NCI-H1092 (cell line): ENCODE measurements at regions not wholly inside any gene's neighbourhood (a gene's known extent, or its start where the extent isn't known, plus 50 kb on each side); places are given as distances from the start of the nearest gene placed in this dataset.

Experiments used
- DNase-seq: peaks from one replicate; lab custom pipeline; 2025; lab: John Stamatoyannopoulos, UW

GRCh38 chr1:232280910-232281309, 349.0 kb downstream of the SIPA1L2 start:
- no peak for DNase-seq

DNA sequence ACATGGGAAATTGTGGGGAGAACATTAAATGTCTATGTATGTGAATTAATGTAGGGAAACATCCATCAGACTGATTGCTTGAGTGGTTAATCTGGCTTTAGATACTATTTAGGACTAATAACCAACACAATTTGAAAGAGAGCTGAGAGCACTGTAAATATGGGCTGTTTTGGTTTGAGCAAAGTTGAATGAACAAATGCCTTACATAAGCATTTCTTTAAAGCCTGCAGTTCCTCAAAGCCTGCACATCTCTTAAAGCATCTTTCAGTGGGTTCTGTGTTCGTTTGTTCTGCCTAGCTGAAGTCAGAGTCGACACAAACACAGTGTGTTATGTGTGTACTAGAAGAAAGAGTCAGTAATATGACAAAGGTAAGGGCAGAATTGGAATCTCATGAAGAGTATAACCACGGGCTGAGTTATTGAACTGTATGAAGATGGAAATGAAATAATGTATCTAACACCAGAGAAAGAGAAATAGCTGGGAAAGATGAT, 350.0 kb downstream of the SIPA1L2 start:
- DNase-seq: no peak

GRCh38 chr1:232278925-232279324, 351.0 kb downstream of the SIPA1L2 start:
- no peak for DNase-seq

DNA sequence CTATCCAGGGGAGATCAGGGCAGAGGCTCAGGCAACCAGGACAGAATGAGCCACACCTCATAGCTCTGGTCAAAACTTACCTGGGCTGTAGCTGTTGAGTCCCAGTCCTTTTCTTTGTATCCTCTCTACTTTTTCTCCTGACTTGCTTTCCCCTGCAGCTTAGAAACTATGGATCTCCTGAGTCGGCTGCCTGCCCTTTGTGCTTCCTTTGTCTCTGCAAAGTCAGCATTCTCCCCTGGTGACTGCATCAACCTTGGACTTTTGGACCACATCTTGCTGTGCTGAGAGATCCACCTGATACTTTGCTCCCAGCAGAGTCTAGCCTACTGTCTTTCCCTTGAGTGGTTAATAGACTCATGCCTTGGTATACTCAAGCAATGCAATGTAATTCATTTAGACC, 353.3 kb downstream of the SIPA1L2 start:
- no peak for DNase-seq

DNA sequence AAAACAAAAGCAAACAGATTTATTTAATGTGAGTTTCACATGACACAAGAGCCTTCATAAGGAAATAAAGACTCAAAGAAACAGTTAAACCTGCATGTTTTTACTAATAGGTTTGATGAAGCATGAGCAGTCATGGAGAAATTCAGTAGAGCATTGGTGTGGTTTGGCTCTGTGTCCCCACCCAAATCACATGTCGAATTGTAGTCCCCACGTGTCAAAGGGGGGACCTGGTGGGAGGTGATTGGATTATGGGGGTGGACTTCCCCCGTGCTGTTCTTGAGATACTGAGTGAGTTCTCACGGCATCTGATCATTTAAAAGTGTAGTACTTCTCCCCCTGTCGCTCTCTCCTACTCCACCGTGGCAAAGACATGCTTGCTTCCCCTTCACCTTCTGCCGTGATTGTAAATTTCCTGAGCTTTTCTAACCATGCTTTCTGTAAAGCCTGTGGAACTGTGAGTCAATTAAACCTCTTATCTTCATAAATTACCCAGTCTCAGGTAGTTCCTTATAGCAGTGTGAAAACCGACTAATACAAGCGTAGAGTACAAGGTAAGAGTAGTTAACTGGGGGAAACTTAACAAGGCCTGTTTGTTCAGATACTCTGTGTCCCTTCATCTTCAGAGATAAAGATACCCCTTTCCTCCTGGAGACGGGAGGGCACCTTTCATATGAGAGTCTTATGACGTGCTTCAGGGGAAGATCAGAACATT, 354.8 kb downstream of the SIPA1L2 start:
- DNase-seq: no peak

- DNase-seq: no peak
Measured at GRCh38 chr1:232274236-232274855, 355.6 kb downstream of the SIPA1L2 start.

DNA sequence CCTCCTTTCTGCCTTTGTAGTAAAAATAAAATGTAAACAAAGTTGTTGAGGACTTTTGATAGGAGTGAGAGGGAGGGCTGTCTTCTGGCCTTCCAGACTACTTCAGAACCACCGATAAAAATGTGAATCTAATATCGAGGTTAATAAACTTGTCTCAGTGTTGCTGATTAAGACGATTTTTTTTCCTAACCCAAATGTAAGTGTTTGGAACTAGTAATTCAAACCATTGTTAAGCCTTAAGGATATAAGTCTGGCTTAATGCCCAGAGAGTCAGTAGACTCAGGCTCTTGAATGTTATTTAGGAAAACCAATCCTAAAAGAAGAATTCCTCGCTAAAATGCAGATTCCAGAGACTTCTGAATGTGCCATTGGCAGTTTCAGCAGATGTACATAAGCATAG, 356.9 kb downstream of the SIPA1L2 start:
- DNase-seq: no peak

DNA sequence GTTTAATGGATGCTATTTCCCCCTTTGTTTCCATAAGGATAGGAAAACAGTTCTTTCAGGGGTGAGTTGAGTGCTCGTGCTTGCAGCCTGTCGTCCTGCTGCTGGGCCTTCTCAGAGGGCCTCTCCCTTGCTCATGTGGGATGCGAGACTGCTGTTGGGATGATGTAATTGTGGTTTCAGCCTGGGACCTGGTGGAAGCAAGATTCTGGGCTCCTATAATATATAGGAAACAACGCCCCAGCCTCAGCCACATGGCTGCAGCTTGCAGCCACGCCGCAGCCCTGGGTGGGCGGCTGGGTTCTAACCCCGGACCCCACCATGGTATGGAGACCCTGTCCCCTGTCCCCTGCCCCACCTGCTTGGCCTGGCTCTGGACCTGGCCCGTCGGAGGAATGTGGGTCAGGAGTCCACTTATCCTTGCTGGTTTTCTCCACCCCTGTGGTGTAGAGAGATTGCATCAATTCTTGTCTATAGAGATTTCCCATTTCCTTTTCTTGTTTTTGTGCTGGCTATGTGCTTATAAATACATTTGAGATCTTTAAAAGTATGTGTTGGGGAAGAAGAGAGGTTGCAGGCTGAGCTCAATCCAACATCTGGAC, 357.8 kb downstream of the SIPA1L2 start:
- no peak for DNase-seq

GRCh38 chr1:232271299-232271698, 358.6 kb downstream of the SIPA1L2 start:
- no peak for DNase-seq

DNA sequence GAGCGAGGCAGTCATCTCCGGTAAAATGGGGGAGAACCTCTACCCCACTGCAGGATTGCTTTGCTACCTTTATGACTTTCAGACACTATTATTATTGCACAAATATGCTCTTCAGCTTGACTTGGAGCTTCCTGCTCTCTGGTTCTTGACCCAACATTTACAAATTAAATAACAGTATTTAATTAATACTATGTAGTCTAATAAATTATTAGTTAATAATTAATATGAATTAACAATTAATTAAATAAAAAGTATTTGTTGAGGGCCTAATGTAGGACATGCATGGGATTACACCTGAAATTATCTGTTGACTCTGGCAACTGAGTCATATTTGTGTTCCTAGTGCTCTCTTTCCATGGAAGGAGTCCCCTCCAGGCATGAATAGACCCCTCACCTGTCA, 359.9 kb downstream of the SIPA1L2 start:
- no peak for DNase-seq

DNA sequence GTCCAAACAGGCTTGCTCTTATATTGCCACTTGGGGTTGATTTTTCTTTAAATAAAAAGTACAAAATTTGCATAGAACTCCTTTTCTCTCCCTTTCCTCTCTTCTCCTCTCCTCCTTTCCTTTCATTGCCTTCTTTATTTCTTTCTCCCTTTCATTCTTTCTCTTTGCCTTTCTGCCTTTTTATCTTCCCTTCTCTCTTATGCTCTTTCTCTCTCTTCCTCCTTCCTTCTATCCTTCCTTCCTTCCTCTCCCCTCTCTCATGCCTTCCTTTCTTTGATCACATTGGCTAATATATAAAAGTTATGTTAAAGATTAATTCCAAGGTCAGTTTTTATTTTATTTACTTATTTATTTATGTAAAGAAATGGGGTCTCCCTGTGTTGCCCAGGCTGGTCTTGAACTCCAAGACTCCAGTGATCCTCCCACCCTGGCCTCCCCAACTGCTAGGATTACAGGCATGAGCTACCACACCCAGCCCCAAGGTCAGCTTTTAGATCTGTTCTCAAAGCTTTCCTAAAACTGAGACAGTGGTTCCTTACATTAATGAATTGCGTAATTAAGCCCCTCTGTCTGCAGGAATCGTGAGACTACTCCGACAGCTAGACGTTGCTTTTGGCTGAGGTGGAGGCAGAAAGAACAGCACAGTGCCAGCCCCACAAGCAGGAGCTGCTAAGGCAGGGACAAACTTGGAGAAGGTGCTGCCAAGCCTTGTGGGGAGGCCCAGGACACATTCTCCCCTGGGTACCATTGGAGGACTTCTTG, 361.9 kb downstream of the SIPA1L2 start:
- DNase-seq: no peak

DNA sequence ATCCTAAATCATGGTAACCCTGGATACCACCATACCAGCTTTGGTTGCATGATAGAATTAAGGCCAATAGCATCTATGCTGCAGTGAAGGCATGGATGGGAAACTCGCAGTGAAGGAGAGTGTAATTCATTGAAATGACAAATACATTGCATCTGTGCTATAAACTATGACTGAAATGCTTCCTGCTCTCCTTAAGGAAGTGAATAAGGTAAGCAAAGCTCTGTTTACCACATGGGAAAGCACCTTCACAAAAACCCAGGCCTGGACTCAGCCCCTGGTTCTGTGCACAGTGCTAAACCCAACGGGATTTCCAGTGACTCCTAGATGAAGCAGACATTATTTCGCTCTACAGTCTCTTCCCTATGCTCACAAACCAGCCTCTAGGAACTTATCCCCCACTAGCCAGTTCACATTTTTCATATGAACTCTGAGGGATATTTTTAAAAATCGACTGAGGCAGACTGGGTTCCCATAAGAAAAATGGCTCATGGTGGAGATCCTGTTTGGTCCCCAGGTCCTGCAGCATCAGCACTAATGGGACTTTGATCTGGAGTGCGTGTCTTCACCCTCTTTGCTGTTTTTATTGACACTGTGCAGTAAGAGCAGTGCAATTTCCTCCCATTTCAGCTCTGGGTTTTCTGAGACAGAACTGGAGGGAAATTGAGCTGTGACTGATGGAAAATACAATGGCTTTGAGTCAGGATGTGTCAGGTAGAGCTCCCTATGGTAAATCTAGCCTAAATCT, 362.7 kb downstream of the SIPA1L2 start:
- DNase-seq: no peak

- no peak for DNase-seq
Measured at GRCh38 chr1:232263452-232263851, 366.5 kb downstream of the SIPA1L2 start.

DNA sequence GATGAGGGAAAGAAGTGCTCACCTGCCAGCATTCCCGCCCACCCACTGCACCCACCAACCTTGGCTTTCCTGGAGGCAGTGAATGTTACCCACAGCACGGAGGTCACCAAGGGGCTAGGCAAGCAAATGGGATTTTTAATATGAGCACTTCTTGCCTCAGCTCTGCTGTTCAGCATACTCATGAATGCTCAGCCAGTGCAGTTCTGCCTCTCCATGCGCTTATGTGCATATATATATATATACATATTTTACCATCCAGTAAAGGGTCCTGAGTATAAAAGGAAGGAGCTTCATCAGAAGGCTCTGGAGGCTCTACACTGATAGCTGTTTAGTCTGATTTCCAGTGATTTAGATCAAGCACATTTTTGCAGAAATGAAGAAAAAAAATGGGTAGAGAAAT, 366.9 kb downstream of the SIPA1L2 start:
- DNase-seq: no peak

GRCh38 chr1:232260861-232261260, 369.1 kb downstream of the SIPA1L2 start:
- no peak for DNase-seq

DNA sequence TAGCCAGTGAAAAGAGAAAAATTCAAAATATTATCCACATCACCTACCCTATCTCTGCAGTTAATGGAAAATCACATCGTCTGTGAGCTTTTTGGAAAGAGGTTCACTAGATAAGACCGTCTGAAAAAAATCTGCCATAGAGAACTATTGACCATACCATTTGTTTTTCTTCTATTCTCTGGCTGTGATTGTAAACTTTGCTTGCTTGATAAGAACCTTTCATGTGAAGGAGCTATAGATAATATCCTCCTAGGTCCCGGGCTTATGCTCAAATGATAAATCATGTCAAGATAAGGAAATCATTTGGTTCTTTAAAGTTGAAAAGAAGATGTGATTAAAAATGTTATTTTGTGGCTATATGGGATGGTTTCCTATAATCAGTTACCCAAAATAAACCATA, 369.9 kb downstream of the SIPA1L2 start:
- DNase-seq: no peak

DNA sequence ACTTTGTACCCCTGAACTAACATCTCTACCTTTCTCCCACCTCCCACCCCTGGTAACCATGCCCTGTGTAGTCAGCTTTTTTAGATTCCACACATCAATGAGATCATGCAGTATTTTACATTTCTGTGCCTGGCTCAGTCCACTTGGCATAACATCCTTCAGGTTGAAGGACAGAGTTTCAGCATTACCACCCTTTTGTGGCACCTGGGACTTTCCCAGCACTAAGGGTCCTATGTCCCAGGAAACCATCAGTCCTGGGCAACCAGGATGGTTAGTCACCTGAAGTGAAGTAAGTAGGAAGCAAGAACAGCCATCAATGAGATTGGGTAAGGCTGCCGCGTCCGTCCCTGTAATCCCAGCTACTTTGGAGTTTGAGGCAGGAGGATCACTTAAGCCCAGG, 370.6 kb downstream of the SIPA1L2 start:
- DNase-seq: no peak

DNA sequence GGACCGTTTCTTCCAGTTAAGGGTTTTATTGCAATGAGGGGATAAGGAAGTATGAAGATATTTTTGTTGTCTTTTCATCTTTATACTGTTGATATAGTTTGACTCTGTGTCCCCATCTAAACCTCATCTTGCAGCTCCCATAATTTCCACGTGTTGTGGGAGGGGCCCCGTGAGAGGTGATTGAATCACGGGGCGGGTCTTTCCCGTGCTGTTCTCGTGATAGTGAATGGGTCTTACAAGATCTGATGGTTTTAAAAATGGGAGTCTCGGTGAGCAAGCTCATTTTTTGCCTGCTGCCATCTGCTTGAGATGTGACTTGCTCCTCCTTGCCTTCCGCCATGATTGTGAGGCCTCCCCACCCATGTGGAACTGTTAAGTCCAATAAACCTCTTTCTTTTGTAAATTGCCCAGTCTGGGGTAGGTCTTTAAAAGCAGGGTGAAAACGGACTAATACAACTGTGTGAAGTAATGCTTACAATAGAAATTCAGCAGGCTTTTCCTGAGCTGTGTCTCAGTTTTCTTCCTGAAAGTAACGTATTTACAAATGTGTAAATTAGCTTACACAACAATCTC, 377.3 kb downstream of the SIPA1L2 start:
- DNase-seq: no peak

GRCh38 chr1:232250838-232251237, 379.1 kb downstream of the SIPA1L2 start:
- no peak for DNase-seq

- DNase-seq: no peak
Measured at GRCh38 chr1:232249861-232250777, 379.8 kb downstream of the SIPA1L2 start.
